ENCODE measurements at regions not wholly inside any gene's neighbourhood (a gene's known extent, or its start where the extent isn't known, plus 50 kb on each side); places are given as distances from the start of the nearest gene placed in this dataset.

DNA sequence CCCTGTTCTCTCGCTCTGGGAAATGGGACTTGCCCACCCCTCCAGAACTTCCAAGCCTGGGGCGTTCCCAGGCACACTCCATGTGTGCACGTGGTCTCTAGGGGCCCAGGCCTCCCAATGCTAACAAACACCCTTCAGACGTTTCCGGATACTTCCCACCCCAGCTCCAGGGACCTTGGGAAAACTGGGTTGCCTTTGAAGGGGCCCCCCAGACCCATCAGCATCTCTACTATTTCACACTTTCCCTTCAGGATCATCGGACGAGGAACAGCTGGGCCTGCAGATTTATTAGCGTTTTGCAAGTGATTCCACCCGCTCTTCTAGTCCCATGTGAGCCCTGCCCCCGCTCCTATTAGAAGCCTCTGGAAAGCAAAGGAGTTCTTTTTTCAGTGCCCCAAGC lies 63.2 kb downstream of the MAGEF1 start:
- TF ChIP-seq, protein P1, sequence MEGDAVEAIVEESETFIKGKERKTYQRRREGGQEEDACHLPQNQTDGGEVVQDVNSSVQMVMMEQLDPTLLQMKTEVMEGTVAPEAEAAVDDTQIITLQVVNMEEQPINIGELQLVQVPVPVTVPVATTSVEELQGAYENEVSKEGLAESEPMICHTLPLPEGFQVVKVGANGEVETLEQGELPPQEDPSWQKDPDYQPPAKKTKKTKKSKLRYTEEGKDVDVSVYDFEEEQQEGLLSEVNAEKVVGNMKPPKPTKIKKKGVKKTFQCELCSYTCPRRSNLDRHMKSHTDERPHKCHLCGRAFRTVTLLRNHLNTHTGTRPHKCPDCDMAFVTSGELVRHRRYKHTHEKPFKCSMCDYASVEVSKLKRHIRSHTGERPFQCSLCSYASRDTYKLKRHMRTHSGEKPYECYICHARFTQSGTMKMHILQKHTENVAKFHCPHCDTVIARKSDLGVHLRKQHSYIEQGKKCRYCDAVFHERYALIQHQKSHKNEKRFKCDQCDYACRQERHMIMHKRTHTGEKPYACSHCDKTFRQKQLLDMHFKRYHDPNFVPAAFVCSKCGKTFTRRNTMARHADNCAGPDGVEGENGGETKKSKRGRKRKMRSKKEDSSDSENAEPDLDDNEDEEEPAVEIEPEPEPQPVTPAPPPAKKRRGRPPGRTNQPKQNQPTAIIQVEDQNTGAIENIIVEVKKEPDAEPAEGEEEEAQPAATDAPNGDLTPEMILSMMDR (IDR thresholded peaks at IDR 0.05; ENCODE audit: insufficient read depth, low read depth, low read length): no peak
- TF ChIP-seq EZH2 (IDR thresholded peaks at IDR 0.05; ENCODE audit: insufficient read depth, low read length): no peak
